ENCODE measurements at regions not wholly inside any gene's neighbourhood (a gene's known extent, or its start where the extent isn't known, plus 50 kb on each side); places are given as distances from the start of the nearest gene placed in this dataset.

DNA sequence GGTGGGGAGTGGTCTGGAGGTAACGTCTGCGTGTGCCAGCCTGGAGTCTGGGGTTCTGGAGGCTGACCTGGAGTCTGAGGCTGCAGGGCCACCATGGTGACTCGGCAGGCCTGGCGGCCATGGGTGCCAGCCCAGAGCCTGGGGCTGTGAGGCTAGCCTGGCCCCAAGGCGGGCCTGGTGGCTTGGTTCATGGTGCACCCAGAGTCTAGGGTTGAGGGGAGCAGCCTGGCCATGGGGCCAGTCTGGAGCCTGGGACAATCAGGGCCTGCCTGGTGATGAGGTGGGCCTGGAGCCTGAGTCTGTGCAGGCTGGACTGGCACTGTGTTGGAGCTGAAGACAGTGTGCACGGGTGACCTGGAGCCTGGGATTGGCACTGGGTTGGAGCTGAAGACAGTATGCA lies 64.9 kb downstream of the CXorf49B start:
- no peak for TF ChIP-seq EZH2phosphoT487 (IDR thresholded peaks at IDR 0.05; ENCODE audit: borderline replicate concordance, low read length)
- TF ChIP-seq, protein P1, sequence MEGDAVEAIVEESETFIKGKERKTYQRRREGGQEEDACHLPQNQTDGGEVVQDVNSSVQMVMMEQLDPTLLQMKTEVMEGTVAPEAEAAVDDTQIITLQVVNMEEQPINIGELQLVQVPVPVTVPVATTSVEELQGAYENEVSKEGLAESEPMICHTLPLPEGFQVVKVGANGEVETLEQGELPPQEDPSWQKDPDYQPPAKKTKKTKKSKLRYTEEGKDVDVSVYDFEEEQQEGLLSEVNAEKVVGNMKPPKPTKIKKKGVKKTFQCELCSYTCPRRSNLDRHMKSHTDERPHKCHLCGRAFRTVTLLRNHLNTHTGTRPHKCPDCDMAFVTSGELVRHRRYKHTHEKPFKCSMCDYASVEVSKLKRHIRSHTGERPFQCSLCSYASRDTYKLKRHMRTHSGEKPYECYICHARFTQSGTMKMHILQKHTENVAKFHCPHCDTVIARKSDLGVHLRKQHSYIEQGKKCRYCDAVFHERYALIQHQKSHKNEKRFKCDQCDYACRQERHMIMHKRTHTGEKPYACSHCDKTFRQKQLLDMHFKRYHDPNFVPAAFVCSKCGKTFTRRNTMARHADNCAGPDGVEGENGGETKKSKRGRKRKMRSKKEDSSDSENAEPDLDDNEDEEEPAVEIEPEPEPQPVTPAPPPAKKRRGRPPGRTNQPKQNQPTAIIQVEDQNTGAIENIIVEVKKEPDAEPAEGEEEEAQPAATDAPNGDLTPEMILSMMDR (IDR thresholded peaks at IDR 0.05; ENCODE audit: low read depth, low read length, poor library complexity, severe bottlenecking), result no peak

All from DOHH2 (cell line).